Mucosa of rectum (tissue), 2 donors: ENCODE measurements at regions not wholly inside any gene's neighbourhood (a gene's known extent, or its start where the extent isn't known, plus 50 kb on each side); places are given as distances from the start of the nearest gene placed in this dataset.

Experiments
- H3K27ac ChIP-seq, 2 donors: one replicate each; pipeline ENCODE4 v1.7.0; 2013; ENCODE audit warnings: inconsistent platforms in 2 of 2, low read depth in 2 of 2, low read length in 2 of 2
- H3K27me3 ChIP-seq, 2 donors: one replicate each; pipeline ENCODE4 v1.7.0; 2013; ENCODE audit warnings: low read length in 2 of 2; ENCODE audit not compliant: control insufficient read depth in 2 of 2, insufficient read depth in 2 of 2
- H3K36me3 ChIP-seq, 2 donors: one replicate each; pipeline ENCODE4 v1.7.0; 2013; ENCODE audit warnings: low read length in 2 of 2; ENCODE audit not compliant: control insufficient read depth in 2 of 2, insufficient read depth in 2 of 2
- H3K4me1 ChIP-seq, 2 donors: one replicate each; pipeline ENCODE4 v1.7.0; 2013; ENCODE audit warnings: low read length in 2 of 2, mild to moderate bottlenecking in 1 of 2; ENCODE audit not compliant: control insufficient read depth in 2 of 2, insufficient read depth in 2 of 2
- H3K4me3 ChIP-seq, 2 donors: one replicate each; pipeline ENCODE4 v1.7.0; 2013; ENCODE audit warnings: low read length in 2 of 2
- H3K9ac ChIP-seq, 2 donors: one replicate each; pipeline ENCODE4 v1.7.0; 2013; ENCODE audit warnings: low read length in 2 of 2, low read depth in 1 of 2, mild to moderate bottlenecking in 1 of 2
- H3K9me3 ChIP-seq, 2 donors: one replicate each; pipeline ENCODE4 v1.7.0; 2013; ENCODE audit warnings: low read length in 2 of 2; ENCODE audit not compliant: control insufficient read depth in 2 of 2
- donor health status: healthy.
- donor health status: Normal muscosa, but diverticular disease.

- no peak overlapping the region for H3K4me3 ChIP-seq
- H3K9ac ChIP-seq, result no peak overlapping the region
- peaks cover 0 to 3% of the 10 kb centered on the region in 2 donors for H3K9me3 ChIP-seq
- H3K4me1 ChIP-seq, result no peaks in the 10 kb centered on the region
- no peaks in the 10 kb centered on the region for H3K36me3 ChIP-seq
- H3K27me3 ChIP-seq, result no peaks in the 10 kb centered on the region
- no peak overlapping the region for H3K27ac ChIP-seq
Measured at GRCh38 chr3:34396956-34397355, 598.5 kb downstream of the PDCD6IP start.

- no peak overlapping the region for H3K9ac ChIP-seq
- H3K9me3 ChIP-seq, result peaks cover 0 to 3% of the 10 kb centered on the region in 2 donors
- no peak overlapping the region for H3K4me3 ChIP-seq
- no peaks in the 10 kb centered on the region for H3K27me3 ChIP-seq
- H3K27ac ChIP-seq, result no peak overlapping the region
- no peaks in the 10 kb centered on the region for H3K36me3 ChIP-seq
- no peaks in the 10 kb centered on the region for H3K4me1 ChIP-seq
Measured at GRCh38 chr3:34399401-34399800, 601.0 kb downstream of the PDCD6IP start.

GRCh38 chr3:34405159-34405558 lies 606.7 kb downstream of the PDCD6IP start:
- Histone ChIP-seq H3K4me3 (no peak overlapping the region), H3K4me1 (no peaks in the 10 kb centered on the region), H3K27ac (no peak overlapping the region), H3K36me3 (no peaks in the 10 kb centered on the region), H3K27me3 (no peaks in the 10 kb centered on the region), H3K9ac (no peak overlapping the region), H3K9me3 (no peaks in the 10 kb centered on the region)

GRCh38 chr3:34407281-34407680 lies 608.9 kb downstream of the PDCD6IP start:
- Histone ChIP-seq H3K36me3 (no peaks in the 10 kb centered on the region), H3K27me3 (no peaks in the 10 kb centered on the region), H3K4me1 (no peaks in the 10 kb centered on the region), H3K27ac (no peak overlapping the region), H3K4me3 (no peak overlapping the region), H3K9ac (no peak overlapping the region), H3K9me3 (no peaks in the 10 kb centered on the region)

GRCh38 chr3:34408088-34408487 lies 609.7 kb downstream of the PDCD6IP start:
- Histone ChIP-seq H3K9me3 (no peaks in the 10 kb centered on the region), H3K4me3 (no peak overlapping the region), H3K9ac (no peak overlapping the region), H3K4me1 (no peaks in the 10 kb centered on the region), H3K27ac (no peak overlapping the region), H3K27me3 (no peaks in the 10 kb centered on the region), H3K36me3 (no peaks in the 10 kb centered on the region)

GRCh38 chr3:34411596-34411995 lies 613.2 kb downstream of the PDCD6IP start:
- Histone ChIP-seq H3K36me3 (no peaks in the 10 kb centered on the region), H3K27me3 (no peaks in the 10 kb centered on the region), H3K9ac (no peak overlapping the region), H3K27ac (no peak overlapping the region), H3K4me1 (no peaks in the 10 kb centered on the region), H3K9me3 (no peaks in the 10 kb centered on the region), H3K4me3 (no peak overlapping the region)

GRCh38 chr3:34419801-34420200 lies 621.4 kb downstream of the PDCD6IP start:
- H3K36me3 ChIP-seq, result no peaks in the 10 kb centered on the region
- H3K4me1 ChIP-seq, result no peaks in the 10 kb centered on the region
- H3K9me3 ChIP-seq, result no peaks in the 10 kb centered on the region
- no peak overlapping the region for H3K27ac ChIP-seq
- H3K9ac ChIP-seq, result no peak overlapping the region
- no peaks in the 10 kb centered on the region for H3K27me3 ChIP-seq
- H3K4me3 ChIP-seq, result no peak overlapping the region

GRCh38 chr3:34421762-34422161 lies 623.3 kb downstream of the PDCD6IP start:
- Histone ChIP-seq H3K27me3 (no peaks in the 10 kb centered on the region), H3K4me3 (no peak overlapping the region), H3K27ac (no peak overlapping the region), H3K9me3 (no peaks in the 10 kb centered on the region), H3K4me1 (no peaks in the 10 kb centered on the region), H3K36me3 (no peaks in the 10 kb centered on the region), H3K9ac (no peak overlapping the region)

- Histone ChIP-seq H3K27ac (no peak overlapping the region), H3K36me3 (no peaks in the 10 kb centered on the region), H3K9ac (no peak overlapping the region), H3K4me1 (no peaks in the 10 kb centered on the region), H3K27me3 (no peaks in the 10 kb centered on the region), H3K4me3 (no peak overlapping the region), H3K9me3 (peaks cover 0 to 2% of the 10 kb centered on the region in 2 donors)
Measured at GRCh38 chr3:34439796-34440195, 641.4 kb downstream of the PDCD6IP start.

GRCh38 chr3:34444137-34444536 lies 645.7 kb downstream of the PDCD6IP start:
- Histone ChIP-seq H3K4me3 (no peak overlapping the region), H3K4me1 (no peaks in the 10 kb centered on the region), H3K9ac (no peak overlapping the region), H3K36me3 (no peaks in the 10 kb centered on the region), H3K9me3 (peaks cover 0 to 2% of the 10 kb centered on the region in 2 donors), H3K27ac (no peak overlapping the region), H3K27me3 (no peaks in the 10 kb centered on the region)

- no peaks in the 10 kb centered on the region for H3K9me3 ChIP-seq
- H3K4me1 ChIP-seq, result no peaks in the 10 kb centered on the region
- H3K4me3 ChIP-seq, result no peak overlapping the region
Measured at GRCh38 chr3:34449305-34449704, 650.9 kb downstream of the PDCD6IP start.

More at GRCh38 chr3:34449305-34449704, 650.9 kb downstream of the PDCD6IP start:
- Histone ChIP-seq H3K27me3 (no peaks in the 10 kb centered on the region), H3K27ac (no peak overlapping the region), H3K9ac (no peak overlapping the region), H3K36me3 (no peaks in the 10 kb centered on the region)
